ENCODE measurements at regions not wholly inside any gene's neighbourhood (a gene's known extent, or its start where the extent isn't known, plus 50 kb on each side); places are given as distances from the start of the nearest gene placed in this dataset.
A peak's percentile ranks its signal among the peaks of the same experiment; 100 is the strongest.

- no peaks in the 10 kb centered on the region for H3K36me3 ChIP-seq
- no peaks in the 10 kb centered on the region for H3K9me3 ChIP-seq
- peak overlapping the region; percentile 57 to 68 for H3K27ac ChIP-seq
- DNase-seq: peak; percentile 14 to 53
- TF ChIP-seq POLR2A (IDR thresholded peaks at IDR 0.05) (no peak), CTCF (IDR thresholded peaks at IDR 0.05) (no peak)
- intact Hi-C loops (cut with DNase I; ENCODE audit: low total_unique reads): no loop called here
- no peaks in the 10 kb centered on the region for H3K27me3 ChIP-seq
- H3K4me3 ChIP-seq: no peak overlapping the region
- peaks cover 9 to 23% of the 10 kb centered on the region in 2 donors for H3K4me1 ChIP-seq
Measured at GRCh38 chr2:8536686-8537561, 144.9 kb upstream of the ID2 start.

- Histone ChIP-seq H3K27me3 (no peaks in the 10 kb centered on the region), H3K36me3 (no peaks in the 10 kb centered on the region), H3K4me3 (no peak overlapping the region), H3K9me3 (no peaks in the 10 kb centered on the region), H3K27ac (peak overlapping the region; percentile 57 to 68), H3K4me1 (peaks cover 9 to 23% of the 10 kb centered on the region in 2 donors)
- intact Hi-C loops (cut with DNase I; ENCODE audit: low total_unique reads): no loop called here
- TF ChIP-seq POLR2A (IDR thresholded peaks at IDR 0.05): no peak
- DNase-seq: peak in 1 of 2 donors; percentile 16
Measured at GRCh38 chr2:8537562-8538155, 144.2 kb upstream of the ID2 start.

- no peaks in the 10 kb centered on the region for H3K27me3 ChIP-seq
- no peak overlapping the region for H3K4me3 ChIP-seq
- H3K9me3 ChIP-seq: no peaks in the 10 kb centered on the region
- no peak overlapping the region for H3K27ac ChIP-seq
- peaks cover 9 to 23% of the 10 kb centered on the region in 2 donors for H3K4me1 ChIP-seq
- TF ChIP-seq POLR2A (IDR thresholded peaks at IDR 0.05): no peak
- no peak for TF ChIP-seq CTCF (IDR thresholded peaks at IDR 0.05)
- intact Hi-C loops (cut with DNase I; ENCODE audit: low total_unique reads): no loop called here
- DNase-seq: peak in 1 of 2 donors; percentile 13
- H3K36me3 ChIP-seq: no peaks in the 10 kb centered on the region
Measured at GRCh38 chr2:8538531-8538930, 143.3 kb upstream of the ID2 start.

- Histone ChIP-seq H3K4me3 (no peak overlapping the region), H3K27me3 (no peaks in the 10 kb centered on the region), H3K36me3 (no peaks in the 10 kb centered on the region), H3K27ac (no peak overlapping the region), H3K9me3 (no peaks in the 10 kb centered on the region), H3K4me1 (peaks cover 9 to 23% of the 10 kb centered on the region in 2 donors)
- intact Hi-C loops (cut with DNase I; ENCODE audit: low total_unique reads): no loop called here
- DNase-seq: peak in 1 of 2 donors; percentile 16
- TF ChIP-seq POLR2A (IDR thresholded peaks at IDR 0.05) (no peak), CTCF (IDR thresholded peaks at IDR 0.05) (no peak)
Measured at GRCh38 chr2:8538931-8539621, 142.8 kb upstream of the ID2 start.

- no peak for TF ChIP-seq CTCF (IDR thresholded peaks at IDR 0.05)
- H3K36me3 ChIP-seq: no peaks in the 10 kb centered on the region
- H3K9me3 ChIP-seq: no peaks in the 10 kb centered on the region
- DNase-seq: peak in 1 of 2 donors; percentile 12
- H3K4me1 ChIP-seq: peaks cover 9 to 19% of the 10 kb centered on the region in 2 donors
- intact Hi-C loops (cut with DNase I; ENCODE audit: low total_unique reads): no loop called here
- H3K27me3 ChIP-seq: no peaks in the 10 kb centered on the region
- no peak overlapping the region for H3K27ac ChIP-seq
- H3K4me3 ChIP-seq: no peak overlapping the region
Measured at GRCh38 chr2:8539743-8540551, 141.9 kb upstream of the ID2 start.
